SU-DHL-6 (cell line): ENCODE measurements at regions not wholly inside any gene's neighbourhood (a gene's known extent, or its start where the extent isn't known, plus 50 kb on each side); places are given as distances from the start of the nearest gene placed in this dataset.
"Not testable (repeated sequence)": the region's sequence is repeated elsewhere in the genome, so short reads cannot be mapped to it uniquely, and the experiment has no call there.

Experiments
- H2AFZ ChIP-seq: fragments of 200-600 bp; sonication (generic); 2 replicates; pipeline ENCODE4 v1.6.1; 2014; ENCODE audit warnings: low read depth, mild to moderate bottlenecking, moderate library complexity, mixed read lengths, antibody characterized with exemption, low read length; ENCODE audit not compliant: severe bottlenecking
- H3F3A ChIP-seq: fragments of 200-600 bp; shearing (Covaris generic); 2 replicates; pipeline ENCODE4 v1.6.0; 2016; ENCODE audit warnings: antibody characterized with exemption, mild to moderate bottlenecking; ENCODE audit not compliant: insufficient read depth
- H3K27ac ChIP-seq: fragments of 200-600 bp; sonication (generic); 2 replicates; pipeline ENCODE4 v1.5.1; 2016; ENCODE audit warnings: low read depth, mild to moderate bottlenecking, low read length, moderate library complexity, mixed read lengths
- H3K27me3 ChIP-seq: fragments of 200-600 bp; sonication (generic), shearing (Covaris generic); 2 replicates; pipeline ENCODE4 v1.6.0; 2014; ENCODE audit warnings: mild to moderate bottlenecking, low read length
- H3K36me3 ChIP-seq: fragments of 200-600 bp; sonication (generic); 2 replicates; pipeline ENCODE4 v1.6.1; 2014; ENCODE audit warnings: mild to moderate bottlenecking, low read length, mixed read lengths
- H3K4me2 ChIP-seq: fragments of 300-600, 200-600 bp; shearing (Covaris generic), sonication (generic); 2 replicates; pipeline ENCODE4 v1.6.0; 2014; ENCODE audit warnings: low read length, low read depth, mild to moderate bottlenecking; ENCODE audit not compliant: poor library complexity, severe bottlenecking
- H3K4me3 ChIP-seq: fragments of 200-600 bp; sonication (generic); 2 replicates; pipeline ENCODE4 v1.5.1; 2014; ENCODE audit warnings: antibody characterized with exemption, low read length, mild to moderate bottlenecking, mixed read lengths; ENCODE audit not compliant: insufficient read depth, poor library complexity, severe bottlenecking
- H3K79me2 ChIP-seq: fragments of 200-600 bp; sonication (generic); 2 replicates; pipeline ENCODE4 v1.6.1; 2014; ENCODE audit warnings: mild to moderate bottlenecking, low read length, moderate library complexity; ENCODE audit not compliant: insufficient read depth
- H3K9ac ChIP-seq: fragments of 200-600 bp; sonication (generic); 2 replicates; pipeline ENCODE4 v1.7.0; 2014; ENCODE audit warnings: mild to moderate bottlenecking, low read length
- H3K9me2 ChIP-seq: fragments of 200-600 bp; sonication (generic); replicated peaks from 2 replicates; pipeline ENCODE4 v1.6.1; 2014; ENCODE audit warnings: low read length; ENCODE audit not compliant: insufficient read depth
- H3K9me3 ChIP-seq: fragments of 200-600 bp; sonication (generic); 2 replicates; pipeline ENCODE4 v1.6.1; 2014; ENCODE audit warnings: low read length, mixed read lengths; ENCODE audit not compliant: insufficient read depth
- H4K20me1 ChIP-seq: fragments of 200-600 bp; sonication (generic); 2 replicates; pipeline ENCODE4 v1.6.1; 2014; ENCODE audit warnings: low read depth, mild to moderate bottlenecking, antibody characterized with exemption, low read length, moderate library complexity, mixed read lengths
- CTCF ChIP-seq: fragments of 200-600 bp; sonication (generic); IDR thresholded peaks from one replicate; pipeline ENCODE4 v1.5.1; 2017; ENCODE audit warnings: antibody characterized with exemption, mild to moderate bottlenecking, low read length, moderate library complexity; ENCODE audit not compliant: insufficient read depth, poor library complexity, severe bottlenecking
- EZH2phosphoT487 ChIP-seq: fragments of 200-600 bp; sonication (generic), shearing (Covaris generic); conservative IDR thresholded peaks from 2 replicates; pipeline ENCODE4 v1.6.1; 2018; ENCODE audit warnings: mild to moderate bottlenecking, antibody characterized with exemption, low read length, moderate library complexity, mixed read lengths

DNA sequence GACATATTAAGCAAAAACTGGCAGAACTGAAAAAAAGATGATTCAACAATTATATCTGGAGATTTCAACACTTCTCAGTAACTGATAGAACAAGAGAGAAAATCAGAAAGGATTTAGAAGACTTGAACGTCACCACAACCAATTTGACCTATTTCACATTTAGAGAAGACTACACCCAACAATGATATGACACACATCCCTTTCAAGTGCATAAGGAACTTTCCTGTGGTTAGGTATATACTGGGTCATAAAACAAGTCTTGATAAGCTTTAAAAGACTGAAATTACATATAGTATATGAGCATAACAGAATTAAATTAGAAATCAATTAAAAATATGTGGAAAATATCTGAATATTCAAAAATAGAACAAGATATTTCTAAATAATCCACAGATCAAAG is 201.2 kb upstream of the HAND2 start:
- Histone ChIP-seq H3K9me3 (no peaks in the 10 kb centered on the region), H2AFZ (no peak overlapping the region), H3F3A (no peaks in the 10 kb centered on the region), H3K4me2 (no peak overlapping the region), H3K36me3 (no peaks in the 10 kb centered on the region), H3K9me2 (no peaks in the 10 kb centered on the region), H3K27me3 (no peaks in the 10 kb centered on the region), H3K79me2 (no peaks in the 10 kb centered on the region), H3K9ac (no peak overlapping the region), H3K27ac (no peak overlapping the region), H4K20me1 (no peaks in the 10 kb centered on the region), H3K4me3 (no peak overlapping the region)
- TF ChIP-seq CTCF (no peak), EZH2phosphoT487 (no peak)

- Histone ChIP-seq H3K27me3 (no peaks in the 10 kb centered on the region), H3K4me2 (no peak overlapping the region), H3K9ac (no peak overlapping the region), H4K20me1 (no peaks in the 10 kb centered on the region), H3K9me2 (no peaks in the 10 kb centered on the region), H2AFZ (no peak overlapping the region), H3F3A (no peaks in the 10 kb centered on the region), H3K27ac (no peak overlapping the region), H3K4me3 (no peak overlapping the region), H3K36me3 (no peaks in the 10 kb centered on the region), H3K79me2 (no peaks in the 10 kb centered on the region), H3K9me3 (no peaks in the 10 kb centered on the region)
- TF ChIP-seq CTCF: no peak
- TF ChIP-seq EZH2phosphoT487: no peak
These were observed 192.0 kb upstream of the HAND2 start for GRCh38 chr4:173722075-173722474.

- H3K4me2 ChIP-seq: not testable (repeated sequence)
These were observed 188.5 kb upstream of the HAND2 start for GRCh38 chr4:173718504-173718903.

DNA sequence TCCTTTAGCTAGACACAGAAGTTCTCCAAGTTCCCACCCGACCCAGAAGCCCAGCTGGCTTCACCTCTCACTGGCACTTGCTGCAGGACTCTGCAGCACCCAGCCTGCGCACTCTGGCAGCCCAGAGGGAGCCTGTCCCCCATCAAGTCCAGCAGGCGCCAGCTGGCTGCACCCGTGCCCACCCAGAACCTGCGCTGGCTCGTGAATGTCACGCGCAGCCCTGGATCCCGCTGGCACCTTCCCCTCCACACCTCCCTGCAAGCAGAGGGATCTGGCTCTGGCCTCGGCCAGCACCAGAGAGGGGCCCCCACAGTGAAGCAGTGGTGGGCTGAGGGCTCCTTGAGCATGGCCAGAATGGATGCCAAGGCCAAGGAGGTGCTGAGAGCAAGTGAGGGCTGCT is 187.6 kb upstream of the HAND2 start:
- Histone ChIP-seq H3K9me3 (no peaks in the 10 kb centered on the region), H3F3A (no peaks in the 10 kb centered on the region), H3K4me3 (no peak overlapping the region), H3K36me3 (no peaks in the 10 kb centered on the region), H3K9me2 (no peaks in the 10 kb centered on the region), H3K9ac (no peak overlapping the region), H3K79me2 (no peaks in the 10 kb centered on the region), H3K27ac (no peak overlapping the region), H2AFZ (no peak overlapping the region), H3K4me2 (no peak overlapping the region), H3K27me3 (no peaks in the 10 kb centered on the region), H4K20me1 (no peaks in the 10 kb centered on the region)
- TF ChIP-seq EZH2phosphoT487 (no peak), CTCF (no peak)

More at GRCh38 chr4:173718504-173718903, 188.5 kb upstream of the HAND2 start:
- H3K9ac ChIP-seq, H3K9me3 ChIP-seq, H3K27me3 ChIP-seq, H3K79me2 ChIP-seq, H3K36me3 ChIP-seq, H2AFZ ChIP-seq, H3K4me3 ChIP-seq, H3K27ac ChIP-seq, H3F3A ChIP-seq, H4K20me1 ChIP-seq, H3K9me2 ChIP-seq: not testable (repeated sequence)
